Activated CD8-positive, alpha-beta memory T cell treated with anti-CD3 and anti-CD28 coated beads, Interleukin-2, amount 50 U/mL, for 24 hours (primary cell): ENCODE measurements at regions not wholly inside any gene's neighbourhood (a gene's known extent, or its start where the extent isn't known, plus 50 kb on each side); places are given as distances from the start of the nearest gene placed in this dataset.
"Not testable (repeated sequence)": the region's sequence is repeated elsewhere in the genome, so short reads cannot be mapped to it uniquely, and the experiment has no call there.

Experiments used
- DNase-seq: peaks from one replicate; pipeline ENCODE4 v3.0.0-alpha.2; 2020; ENCODE audit errors: extremely low read depth

GRCh38 chr14:105600939-105601359 lies 74.6 kb downstream of the TMEM121 start:
- DNase-seq, result no peak

- no peak for DNase-seq
Observed at GRCh38 chr14:105601360-105602242, 75.2 kb downstream of the TMEM121 start.

- DNase-seq, result no peak
Observed at GRCh38 chr14:105602243-105602750, 75.9 kb downstream of the TMEM121 start.

GRCh38 chr14:105602799-105603793 lies 76.7 kb downstream of the TMEM121 start:
- DNase-seq, result no peak

- DNase-seq, result not testable (repeated sequence)
Observed at GRCh38 chr14:105604531-105605463, 78.4 kb downstream of the TMEM121 start.

- no peak for DNase-seq
Observed at GRCh38 chr14:105605464-105606304, 79.3 kb downstream of the TMEM121 start.

- DNase-seq, result not testable (repeated sequence)
Observed at GRCh38 chr14:105606305-105606975, 80.1 kb downstream of the TMEM121 start.

- not testable (repeated sequence) for DNase-seq
Observed at GRCh38 chr14:105607025-105607424, 80.6 kb downstream of the TMEM121 start.

- DNase-seq, result not testable (repeated sequence)
Observed at GRCh38 chr14:105614987-105615386, 88.6 kb downstream of the TMEM121 start.

- not testable (repeated sequence) for DNase-seq
Observed at GRCh38 chr14:105615986-105616801, 89.8 kb downstream of the TMEM121 start.

GRCh38 chr14:105616802-105617192 lies 90.4 kb downstream of the TMEM121 start:
- no peak for DNase-seq

- DNase-seq, result no peak
Observed at GRCh38 chr14:105617201-105617777, 90.9 kb downstream of the TMEM121 start.

GRCh38 chr14:105617805-105618204 lies 91.4 kb downstream of the TMEM121 start:
- DNase-seq, result not testable (repeated sequence)

- DNase-seq, result not testable (repeated sequence)
Observed at GRCh38 chr14:105619324-105619723, 92.9 kb downstream of the TMEM121 start.

- not testable (repeated sequence) for DNase-seq
Observed at GRCh38 chr14:105620178-105620864, 93.9 kb downstream of the TMEM121 start.

- DNase-seq, result not testable (repeated sequence)
Observed at GRCh38 chr14:105620865-105621471, 94.6 kb downstream of the TMEM121 start.
